Right lobe of liver (tissue), 6 donors: ENCODE measurements at regions not wholly inside any gene's neighbourhood (a gene's known extent, or its start where the extent isn't known, plus 50 kb on each side); places are given as distances from the start of the nearest gene placed in this dataset.

Experiments
- ATAC-seq, 4 donors: fragments of 200-7000 bp; cut with Tn5 transposase; one replicate each; pipeline ENCODE4 v1.9.1; 2020; ENCODE audit warnings: mild to moderate bottlenecking in 4 of 4, moderate library complexity in 4 of 4
- DNase-seq, 3 donors: peaks; one replicate each; pipeline ENCODE4 v3.0.0-alpha.2; 2020
- H3K27ac ChIP-seq, 3 donors: fragments of 200-600 bp; one replicate each; pipeline ENCODE4 v1.8.0; 2022
- H3K27me3 ChIP-seq, 2 donors: fragments of 200-600 bp; one replicate each; pipeline ENCODE4 v1.8.0; 2022
- H3K36me3 ChIP-seq, 4 donors: fragments of 200-600 bp; sonication (generic) in 1 of 4; one replicate each; pipeline versions ENCODE4 v1.5.1 to v1.8.0; 2017 to 2022; ENCODE audit warnings: control low read depth in 1 of 4
- H3K4me1 ChIP-seq, 4 donors: fragments of 200-600 bp; sonication (generic) in 1 of 4; one replicate each; pipeline versions ENCODE4 v1.5.1 to v1.8.0; 2017 to 2022; ENCODE audit warnings: control low read depth in 1 of 4
- H3K4me3 ChIP-seq, 3 donors: fragments of 200-600 bp; one replicate each; pipeline ENCODE4 v1.8.0; 2022
- H3K9me3 ChIP-seq, 4 donors: fragments of 200-600 bp; sonication (generic) in 1 of 4; one replicate each; pipeline versions ENCODE4 v1.5.1 to v1.8.0; 2017 to 2022; ENCODE audit warnings: control low read depth in 1 of 4
- CTCF ChIP-seq, 4 donors: fragments of 200-600 bp in 3 of 4; fragments of 450-650 bp in 1 of 4; IDR thresholded peaks; one replicate each; pipeline versions ENCODE4 v1.5.1 to v1.8.0; 2016 to 2022; ENCODE audit warnings: antibody characterized with exemption in 4 of 4, mild to moderate bottlenecking in 2 of 4
- POLR2A ChIP-seq: fragments of 450-650 bp; IDR thresholded peaks from one replicate; pipeline ENCODE4 v1.6.1; 2017; ENCODE audit warnings: antibody characterized with exemption, mild to moderate bottlenecking
- WGBS: methylation state at CpG from one replicate; pipeline ENCODE4 v1.1.6; 2018; ENCODE audit warnings: low coverage, low lambda C conversion rate; ENCODE audit not compliant: insufficient coverage; ENCODE audit errors: missing lambda C conversion rate; 5-methylcytosine and 5-hydroxymethylcytosine counted together
- intact Hi-C, 2 donors: fragments of 100-400 bp; cut with DNase I; formaldehyde crosslinking; loops; one replicate each; pipeline versions ENCODE4 v1.11.2 to v1.14.1; 2022
- donor health status: DM: no; HTN: yes; CAD: no.
- donor health status: DM: no; HTN: no; CAD: no.
- donor health status: DM: no; HTN: no; CAD: no.
- donor health status: DM: no; HTN: yes; CAD: no.
- donor health status: DM: no; HTN: yes; CAD: no.

GRCh38 chr1:185498207-185498606 lies 181.2 kb upstream of the IVNS1ABP start:
- no peak for TF ChIP-seq POLR2A
- no peak for TF ChIP-seq CTCF (IDR thresholded peaks at IDR 0.05)
- intact Hi-C loops, result no loop called here
- no peaks in the 10 kb centered on the region for H3K9me3 ChIP-seq
- no peaks in the 10 kb centered on the region for H3K27me3 ChIP-seq
- 94% methylated on average over 2 of the region's 2 CpGs for WGBS
- H3K36me3 ChIP-seq, result no peaks in the 10 kb centered on the region
- no peak overlapping the region for H3K27ac ChIP-seq
- ATAC-seq (no peak), DNase-seq (no peak)
- no peaks in the 10 kb centered on the region for H3K4me1 ChIP-seq
- H3K4me3 ChIP-seq, result no peak overlapping the region

GRCh38 chr1:185497177-185497576 lies 180.1 kb upstream of the IVNS1ABP start:
- Histone ChIP-seq H3K36me3 (no peaks in the 10 kb centered on the region), H3K4me3 (no peak overlapping the region), H3K4me1 (no peaks in the 10 kb centered on the region), H3K27me3 (no peaks in the 10 kb centered on the region), H3K9me3 (no peaks in the 10 kb centered on the region), H3K27ac (no peak overlapping the region)
- intact Hi-C loops, result no loop called here
- TF ChIP-seq POLR2A, result no peak
- TF ChIP-seq CTCF (IDR thresholded peaks at IDR 0.05), result no peak
- DNase-seq (no peak), ATAC-seq (no peak)

- Histone ChIP-seq H3K9me3 (no peaks in the 10 kb centered on the region), H3K27ac (no peak overlapping the region), H3K27me3 (no peaks in the 10 kb centered on the region), H3K4me1 (no peaks in the 10 kb centered on the region), H3K36me3 (no peaks in the 10 kb centered on the region), H3K4me3 (no peak overlapping the region)
- intact Hi-C loops, result no loop called here
- DNase-seq, result no peak
- ATAC-seq, result no peak
- WGBS, result 78% methylated on average over 1 of the region's 1 CpG
- no peak for TF ChIP-seq CTCF (IDR thresholded peaks at IDR 0.05)
- no peak for TF ChIP-seq POLR2A
These were observed 178.9 kb upstream of the IVNS1ABP start for GRCh38 chr1:185495898-185496297.

- Histone ChIP-seq H3K4me3 (no peak overlapping the region), H3K36me3 (no peaks in the 10 kb centered on the region), H3K9me3 (no peaks in the 10 kb centered on the region), H3K27me3 (no peaks in the 10 kb centered on the region), H3K27ac (no peak overlapping the region), H3K4me1 (no peaks in the 10 kb centered on the region)
- ATAC-seq, result no peak
- no peak for TF ChIP-seq CTCF (IDR thresholded peaks at IDR 0.05)
- TF ChIP-seq POLR2A, result no peak
- no peak for DNase-seq
- intact Hi-C loops, result no loop called here
These were observed 178.0 kb upstream of the IVNS1ABP start for GRCh38 chr1:185495007-185495406.

GRCh38 chr1:185492089-185492825 lies 175.2 kb upstream of the IVNS1ABP start:
- Histone ChIP-seq H3K9me3 (no peaks in the 10 kb centered on the region), H3K27me3 (no peaks in the 10 kb centered on the region), H3K4me3 (no peak overlapping the region), H3K36me3 (no peaks in the 10 kb centered on the region), H3K4me1 (peaks cover 0 to 12% (median 4%) of the 10 kb centered on the region in 4 donors), H3K27ac (no peak overlapping the region)
- intact Hi-C loops, result no loop called here
- DNase-seq (no peak), ATAC-seq (no peak)
- no peak for TF ChIP-seq POLR2A
- TF ChIP-seq CTCF (IDR thresholded peaks at IDR 0.05), result no peak
